HUES6 (cell line): ENCODE measurements at regions not wholly inside any gene's neighbourhood (a gene's known extent, or its start where the extent isn't known, plus 50 kb on each side); places are given as distances from the start of the nearest gene placed in this dataset.

Source experiments
- H3K27ac ChIP-seq: 2 replicates; pipeline ENCODE4 v1.7.0; 2013; ENCODE audit warnings: low read depth, mild to moderate bottlenecking, low read length, inconsistent platforms
- H3K27me3 ChIP-seq: 2 replicates; pipeline ENCODE4 v1.6.1; 2013; ENCODE audit warnings: low read length; ENCODE audit not compliant: control insufficient read depth, insufficient read depth
- H3K36me3 ChIP-seq: 2 replicates; pipeline ENCODE4 v1.6.1; 2013; ENCODE audit warnings: low read length; ENCODE audit not compliant: control insufficient read depth, insufficient read depth
- H3K4me1 ChIP-seq: 2 replicates; pipeline ENCODE4 v1.6.1; 2013; ENCODE audit warnings: low read length; ENCODE audit not compliant: control insufficient read depth, insufficient read depth
- H3K4me3 ChIP-seq: 2 replicates; pipeline ENCODE4 v1.5.1; 2013; ENCODE audit warnings: low read depth, low read length
- H3K9ac ChIP-seq: one replicate; pipeline ENCODE4 v1.6.1; 2013; ENCODE audit warnings: mild to moderate bottlenecking, low read length
- H3K9me3 ChIP-seq: 2 replicates; pipeline ENCODE4 v1.6.1; 2013; ENCODE audit warnings: low read depth, low read length; ENCODE audit not compliant: control insufficient read depth, insufficient read depth

- Histone ChIP-seq H3K9ac (no peak overlapping the region), H3K9me3 (peaks cover 20% of the 10 kb centered on the region), H3K27me3 (no peaks in the 10 kb centered on the region), H3K36me3 (no peaks in the 10 kb centered on the region), H3K4me3 (no peak overlapping the region), H3K27ac (no peak overlapping the region), H3K4me1 (no peaks in the 10 kb centered on the region)
Measured at GRCh38 chr1:37161171-37161570, 126.9 kb upstream of the GRIK3 start.

- Histone ChIP-seq H3K4me1 (no peaks in the 10 kb centered on the region), H3K4me3 (no peak overlapping the region), H3K36me3 (no peaks in the 10 kb centered on the region), H3K27me3 (no peaks in the 10 kb centered on the region), H3K27ac (no peak overlapping the region), H3K9ac (no peak overlapping the region), H3K9me3 (peaks cover 19% of the 10 kb centered on the region)
Measured at GRCh38 chr1:37162059-37162458, 127.7 kb upstream of the GRIK3 start.

GRCh38 chr1:37166005-37166404, 131.7 kb upstream of the GRIK3 start:
- Histone ChIP-seq H3K36me3 (no peaks in the 10 kb centered on the region), H3K9me3 (peaks cover 13% of the 10 kb centered on the region), H3K4me1 (no peaks in the 10 kb centered on the region), H3K27me3 (peaks cover 6% of the 10 kb centered on the region; the same call in 1 of the 2 replicates), H3K27ac (no peak overlapping the region), H3K4me3 (no peak overlapping the region), H3K9ac (no peak overlapping the region)

- no peaks in the 10 kb centered on the region for H3K4me1 ChIP-seq
- H3K36me3 ChIP-seq = no peaks in the 10 kb centered on the region
- H3K9ac ChIP-seq = no peak overlapping the region
- peaks cover 6% of the 10 kb centered on the region; the same call in 1 of the 2 replicates for H3K27me3 ChIP-seq
- no peak overlapping the region for H3K4me3 ChIP-seq
- H3K9me3 ChIP-seq = peaks cover 4% of the 10 kb centered on the region; the same call in 1 of the 2 replicates
- no peak overlapping the region for H3K27ac ChIP-seq
Measured at GRCh38 chr1:37167479-37167878, 133.2 kb upstream of the GRIK3 start.

GRCh38 chr1:37169241-37169640, 134.9 kb upstream of the GRIK3 start:
- Histone ChIP-seq H3K9me3 (no peaks in the 10 kb centered on the region), H3K27ac (no peak overlapping the region), H3K36me3 (no peaks in the 10 kb centered on the region), H3K27me3 (peaks cover 6% of the 10 kb centered on the region; the same call in 1 of the 2 replicates), H3K9ac (no peak overlapping the region), H3K4me1 (peaks cover under 1% of the 10 kb centered on the region; the same call in 1 of the 2 replicates), H3K4me3 (no peak overlapping the region)

GRCh38 chr1:37169743-37170275, 135.5 kb upstream of the GRIK3 start:
- Histone ChIP-seq H3K27me3 (peaks cover 6% of the 10 kb centered on the region; the same call in 1 of the 2 replicates), H3K9ac (peak overlapping the region; percentile 4), H3K4me3 (no peak overlapping the region), H3K4me1 (peaks cover 6% of the 10 kb centered on the region), H3K27ac (no peak overlapping the region), H3K36me3 (no peaks in the 10 kb centered on the region), H3K9me3 (no peaks in the 10 kb centered on the region)

GRCh38 chr1:37171691-37172090, 137.4 kb upstream of the GRIK3 start:
- no peaks in the 10 kb centered on the region for H3K9me3 ChIP-seq
- no peak overlapping the region for H3K27ac ChIP-seq
- no peaks in the 10 kb centered on the region for H3K36me3 ChIP-seq
- peaks cover 6% of the 10 kb centered on the region; the same call in 1 of the 2 replicates for H3K27me3 ChIP-seq
- peaks cover 17% of the 10 kb centered on the region for H3K4me1 ChIP-seq
- no peak overlapping the region for H3K4me3 ChIP-seq
- H3K9ac ChIP-seq = no peak overlapping the region

GRCh38 chr1:37174341-37174740, 140.0 kb upstream of the GRIK3 start:
- Histone ChIP-seq H3K9ac (no peak overlapping the region), H3K4me1 (peaks cover 17% of the 10 kb centered on the region), H3K9me3 (no peaks in the 10 kb centered on the region), H3K4me3 (no peak overlapping the region), H3K27me3 (peaks cover 6% of the 10 kb centered on the region; the same call in 1 of the 2 replicates), H3K27ac (no peak overlapping the region), H3K36me3 (no peaks in the 10 kb centered on the region)

- Histone ChIP-seq H3K4me3 (no peak overlapping the region), H3K27me3 (peaks cover 3% of the 10 kb centered on the region; the same call in 1 of the 2 replicates), H3K36me3 (no peaks in the 10 kb centered on the region), H3K27ac (no peak overlapping the region), H3K4me1 (peaks cover 17% of the 10 kb centered on the region), H3K9ac (no peak overlapping the region), H3K9me3 (no peaks in the 10 kb centered on the region)
Measured at GRCh38 chr1:37174876-37175275, 140.6 kb upstream of the GRIK3 start.

- no peaks in the 10 kb centered on the region for H3K27me3 ChIP-seq
- peaks cover 17% of the 10 kb centered on the region for H3K4me1 ChIP-seq
- H3K27ac ChIP-seq = no peak overlapping the region
- H3K9me3 ChIP-seq = no peaks in the 10 kb centered on the region
- no peak overlapping the region for H3K4me3 ChIP-seq
- no peaks in the 10 kb centered on the region for H3K36me3 ChIP-seq
- no peak overlapping the region for H3K9ac ChIP-seq
Measured at GRCh38 chr1:37175666-37176215, 141.4 kb upstream of the GRIK3 start.

GRCh38 chr1:37176269-37176668, 142.0 kb upstream of the GRIK3 start:
- H3K9me3 ChIP-seq = no peaks in the 10 kb centered on the region
- no peak overlapping the region for H3K9ac ChIP-seq
- no peaks in the 10 kb centered on the region for H3K27me3 ChIP-seq
- H3K36me3 ChIP-seq = no peaks in the 10 kb centered on the region
- H3K27ac ChIP-seq = no peak overlapping the region
- H3K4me1 ChIP-seq = peaks cover 18% of the 10 kb centered on the region
- no peak overlapping the region for H3K4me3 ChIP-seq
